HG03521 (cell line): ENCODE measurements at regions not wholly inside any gene's neighbourhood (a gene's known extent, or its start where the extent isn't known, plus 50 kb on each side); places are given as distances from the start of the nearest gene placed in this dataset.
"Not testable (repeated sequence)": the region's sequence is repeated elsewhere in the genome, so short reads cannot be mapped to it uniquely, and the experiment has no call there.

Experiments
- ATAC-seq: cut with Tn5 transposase; IDR thresholded peaks from one replicate; pipeline ENCODE4 v1.9.1; 2021; ENCODE audit warnings: mild to moderate bottlenecking, moderate library complexity; ENCODE audit not compliant: unreplicated experiment

- ATAC-seq: no peak
These were observed 1527.1 kb upstream of the PRR20A start for GRCh38 chr13:55613429-55614187.

- ATAC-seq: no peak
These were observed 1525.6 kb upstream of the PRR20A start for GRCh38 chr13:55615081-55615480.

- ATAC-seq: no peak
These were observed 1523.5 kb upstream of the PRR20A start for GRCh38 chr13:55617241-55617640.

- ATAC-seq: no peak
These were observed 1513.5 kb upstream of the PRR20A start for GRCh38 chr13:55627221-55627620.

- no peak for ATAC-seq
These were observed 1508.3 kb upstream of the PRR20A start for GRCh38 chr13:55632402-55632801.

GRCh38 chr13:55649485-55649884, 1491.2 kb upstream of the PRR20A start:
- ATAC-seq: no peak

GRCh38 chr13:55652657-55653056, 1488.1 kb upstream of the PRR20A start:
- no peak for ATAC-seq

- ATAC-seq: no peak
These were observed 1487.2 kb upstream of the PRR20A start for GRCh38 chr13:55653497-55653896.

GRCh38 chr13:55654243-55654642, 1486.5 kb upstream of the PRR20A start:
- ATAC-seq: no peak

GRCh38 chr13:55660264-55660663, 1480.5 kb upstream of the PRR20A start:
- ATAC-seq: not testable (repeated sequence)

GRCh38 chr13:55660851-55661250, 1479.9 kb upstream of the PRR20A start:
- no peak for ATAC-seq

- no peak for ATAC-seq
These were observed 1479.2 kb upstream of the PRR20A start for GRCh38 chr13:55661505-55661904.

- no peak for ATAC-seq
These were observed 1476.5 kb upstream of the PRR20A start for GRCh38 chr13:55664178-55664577.

- ATAC-seq: no peak
These were observed 1471.7 kb upstream of the PRR20A start for GRCh38 chr13:55669051-55669450.

GRCh38 chr13:55673910-55674309, 1466.8 kb upstream of the PRR20A start:
- ATAC-seq: no peak

- no peak for ATAC-seq
These were observed 1457.9 kb upstream of the PRR20A start for GRCh38 chr13:55682776-55683175.

- no peak for ATAC-seq
These were observed 1435.2 kb upstream of the PRR20A start for GRCh38 chr13:55705526-55705925.

GRCh38 chr13:55705971-55706370, 1434.7 kb upstream of the PRR20A start:
- no peak for ATAC-seq

- ATAC-seq: no peak
These were observed 1426.6 kb upstream of the PRR20A start for GRCh38 chr13:55714120-55714519.

GRCh38 chr13:55727683-55728082, 1413.0 kb upstream of the PRR20A start:
- ATAC-seq: no peak

GRCh38 chr13:55728247-55728646, 1412.5 kb upstream of the PRR20A start:
- no peak for ATAC-seq

- no peak for ATAC-seq
These were observed 1394.9 kb upstream of the PRR20A start for GRCh38 chr13:55745828-55746227.

GRCh38 chr13:55761986-55762385, 1378.7 kb upstream of the PRR20A start:
- ATAC-seq: no peak
